ENCODE measurements at regions not wholly inside any gene's neighbourhood (a gene's known extent, or its start where the extent isn't known, plus 50 kb on each side); places are given as distances from the start of the nearest gene placed in this dataset.

GRCh38 chr1:22362626-22363402 is 88.8 kb upstream of the ZBTB40 start:
- TF ChIP-seq EZH2 (IDR thresholded peaks at IDR 0.05; ENCODE audit: borderline replicate concordance, low read depth, low read length, severe bottlenecking) (no peak), CTCF (IDR thresholded peaks at IDR 0.05; ENCODE audit: borderline replicate concordance, extremely low read depth, low read length, poor library complexity, severe bottlenecking) (no peak)
